Smooth muscle cell (in vitro differentiated cells): ENCODE measurements at regions not wholly inside any gene's neighbourhood (a gene's known extent, or its start where the extent isn't known, plus 50 kb on each side); places are given as distances from the start of the nearest gene placed in this dataset.
"Not testable (repeated sequence)": the region's sequence is repeated elsewhere in the genome, so short reads cannot be mapped to it uniquely, and the experiment has no call there.

Experiments used
- DNase-seq: peaks from one replicate; lab custom pipeline; 2025; ENCODE audit not compliant: unreplicated experiment; lab: John Stamatoyannopoulos, UW
- H2AFZ ChIP-seq: fragments of 200-600 bp; sonication (generic); 2 replicates; pipeline ENCODE4 v1.6.0; 2016; ENCODE audit warnings: antibody characterized with exemption, low read depth, mild to moderate bottlenecking
- H3F3A ChIP-seq: fragments of 200-600 bp; sonication (generic); 2 replicates; pipeline ENCODE4 v1.6.0; 2017; ENCODE audit warnings: antibody characterized with exemption, low read depth
- H3K27ac ChIP-seq: fragments of 200-600 bp; sonication (generic); 2 replicates; pipeline ENCODE4 v1.5.1; 2016; ENCODE audit warnings: low read depth, mild to moderate bottlenecking
- H3K27me3 ChIP-seq: fragments of 200-600 bp; sonication (generic); 2 replicates; pipeline ENCODE4 v1.6.1; 2016; ENCODE audit warnings: low read depth, mild to moderate bottlenecking
- H3K36me3 ChIP-seq: fragments of 200-600 bp; sonication (generic); 2 replicates; pipeline ENCODE4 v1.5.1; 2016; ENCODE audit warnings: low read depth
- H3K4me1 ChIP-seq: fragments of 200-600 bp; sonication (generic); 2 replicates; pipeline ENCODE4 v1.5.1; 2016; ENCODE audit warnings: low read depth
- H3K4me2 ChIP-seq: fragments of 200-600 bp; sonication (generic); 2 replicates; pipeline ENCODE4 v1.6.0; 2016; ENCODE audit warnings: mild to moderate bottlenecking
- H3K4me3 ChIP-seq: fragments of 200-600 bp; sonication (generic); 2 replicates; pipeline ENCODE4 v1.5.1; 2016; ENCODE audit warnings: mild to moderate bottlenecking
- H3K79me2 ChIP-seq: fragments of 200-600 bp; sonication (generic); 2 replicates; pipeline ENCODE4 v1.6.0; 2016; ENCODE audit warnings: low read depth, mild to moderate bottlenecking
- H3K9ac ChIP-seq: fragments of 200-600 bp; sonication (generic); 2 replicates; pipeline ENCODE4 v1.6.0; 2016; ENCODE audit warnings: low read depth
- H3K9me3 ChIP-seq: fragments of 200-600 bp; sonication (generic); replicated peaks from 2 replicates; pipeline ENCODE4 v1.5.1; 2016; ENCODE audit warnings: low read depth
- H4K20me1 ChIP-seq: fragments of 200-600 bp; sonication (generic); 2 replicates; pipeline ENCODE4 v1.6.0; 2016; ENCODE audit warnings: low read depth
- CTCF ChIP-seq: fragments of 200-600 bp; sonication (generic); IDR thresholded peaks from 2 replicates; pipeline ENCODE4 v1.5.1; 2017; ENCODE audit warnings: borderline replicate concordance, mild to moderate bottlenecking, antibody characterized with exemption; ENCODE audit not compliant: insufficient read depth, poor library complexity, severe bottlenecking
- whole genome bisulfite sequencing: methylation state at CpG from one replicate; pipeline ENCODE4 v1.1.7; 2016; ENCODE audit warnings: low lambda C conversion rate; 5-methylcytosine and 5-hydroxymethylcytosine counted together

GRCh38 chr18:76604108-76604934 is 109.3 kb upstream of the ZNF516 start:
- Histone ChIP-seq H3K4me3 (no peak overlapping the region), H3K4me2 (no peak overlapping the region), H4K20me1 (no peaks in the 10 kb centered on the region), H3F3A (no peaks in the 10 kb centered on the region), H3K4me1 (no peaks in the 10 kb centered on the region), H3K9me3 (no peaks in the 10 kb centered on the region), H3K9ac (no peak overlapping the region), H3K27ac (no peak overlapping the region), H3K79me2 (no peaks in the 10 kb centered on the region), H3K36me3 (no peaks in the 10 kb centered on the region), H2AFZ (no peak overlapping the region), H3K27me3 (no peaks in the 10 kb centered on the region)
- no peak for TF ChIP-seq CTCF
- DNase-seq = no peak
- WGBS = 93% methylated on average over 14 of the region's 14 CpGs

DNA sequence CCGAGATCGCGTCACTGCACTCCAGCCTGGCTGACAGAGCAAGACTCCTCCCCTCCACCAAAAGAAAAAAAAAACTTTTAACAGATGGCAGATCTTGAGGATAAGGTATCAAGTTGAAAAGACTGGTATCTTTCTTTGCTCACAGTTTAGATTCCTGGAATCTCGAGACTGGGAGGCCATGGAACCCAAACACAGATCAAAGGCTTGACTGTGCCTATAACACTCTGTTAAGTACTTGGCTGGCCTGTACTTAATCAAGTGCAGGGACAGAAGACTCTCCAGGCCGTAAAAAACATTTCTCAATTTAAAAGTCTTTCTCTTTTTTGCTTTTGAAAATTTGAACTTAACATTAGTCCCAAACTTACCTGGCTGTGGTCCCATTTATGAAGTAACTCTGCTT is 107.1 kb upstream of the ZNF516 start:
- H3K4me3 ChIP-seq = no peak overlapping the region

DNA sequence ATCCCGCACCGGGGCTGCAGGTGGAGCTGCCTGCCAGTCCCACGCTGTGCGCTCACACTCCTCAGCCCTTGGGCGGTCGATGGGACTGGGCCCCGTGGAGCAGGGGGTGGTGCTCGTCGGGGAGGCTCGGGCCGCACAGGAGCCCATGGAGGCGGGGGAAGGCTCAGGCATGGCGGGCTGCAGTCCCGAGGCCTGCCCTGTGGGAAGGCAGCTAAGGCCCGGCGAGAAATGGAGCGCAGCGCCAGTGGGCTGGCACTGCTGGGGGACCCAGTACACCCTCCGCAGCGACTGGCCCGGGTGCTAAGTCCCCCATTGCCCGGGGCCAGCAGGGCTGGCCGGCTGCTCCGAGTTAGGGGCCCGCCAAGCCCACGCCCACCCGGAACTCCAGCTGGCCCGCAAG is 105.0 kb upstream of the ZNF516 start:
- not testable (repeated sequence) for H3K9me3 ChIP-seq, H3K4me2 ChIP-seq, H3K79me2 ChIP-seq, H3K36me3 ChIP-seq, DNase-seq, H3K4me3 ChIP-seq, H3K4me1 ChIP-seq, H4K20me1 ChIP-seq, H3K27me3 ChIP-seq, H2AFZ ChIP-seq, H3F3A ChIP-seq, H3K27ac ChIP-seq, H3K9ac ChIP-seq
- 98% methylated on average over 25 of the region's 28 CpGs for WGBS

More for the DNA sequence above, 107.1 kb upstream of the ZNF516 start:
- Histone ChIP-seq H3K36me3 (no peaks in the 10 kb centered on the region), H3K4me2 (no peak overlapping the region), H3K9me3 (no peaks in the 10 kb centered on the region), H3K4me1 (no peaks in the 10 kb centered on the region), H3K27ac (no peak overlapping the region), H3K79me2 (no peaks in the 10 kb centered on the region), H3K9ac (no peak overlapping the region), H2AFZ (no peak overlapping the region), H3F3A (no peaks in the 10 kb centered on the region), H4K20me1 (no peaks in the 10 kb centered on the region), H3K27me3 (no peaks in the 10 kb centered on the region)
- DNase-seq = no peak
- TF ChIP-seq CTCF = no peak
- WGBS = 41% methylated on average over 5 of the region's 5 CpGs

DNA sequence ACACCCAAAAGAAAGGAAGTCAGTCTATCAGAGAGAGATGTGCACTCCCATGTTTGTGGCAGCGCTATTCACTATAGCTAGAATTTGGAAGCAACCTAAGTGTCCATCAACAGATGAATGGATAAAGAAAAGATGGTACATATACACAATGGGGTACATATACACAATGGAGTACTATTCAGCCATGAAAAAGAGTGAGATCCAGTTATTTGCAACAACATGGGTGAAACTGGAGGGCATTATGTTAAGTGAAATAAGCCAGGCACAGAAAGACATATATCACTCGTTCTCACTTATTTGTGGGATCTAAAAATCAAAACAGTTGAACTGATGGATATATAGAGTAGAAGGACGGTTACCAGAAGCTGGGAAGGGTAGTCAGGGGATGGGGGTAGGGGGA is 99.9 kb upstream of the ZNF516 start:
- WGBS = 95% methylated on average over 3 of the region's 3 CpGs
- TF ChIP-seq CTCF = no peak
- no peak overlapping the region for H3K4me2 ChIP-seq

More for the DNA sequence above, 99.9 kb upstream of the ZNF516 start:
- no peaks in the 10 kb centered on the region for H3K36me3 ChIP-seq
- no peak overlapping the region for H2AFZ ChIP-seq
- no peaks in the 10 kb centered on the region for H3K4me1 ChIP-seq
- H3K27ac ChIP-seq = no peak overlapping the region
- no peaks in the 10 kb centered on the region for H3K9me3 ChIP-seq
- no peak overlapping the region for H3K4me3 ChIP-seq
- no peak overlapping the region for H3K9ac ChIP-seq
- H3K79me2 ChIP-seq = no peaks in the 10 kb centered on the region
- no peaks in the 10 kb centered on the region for H3K27me3 ChIP-seq
- no peak for DNase-seq
- H4K20me1 ChIP-seq = no peaks in the 10 kb centered on the region
- H3F3A ChIP-seq = no peaks in the 10 kb centered on the region
